Mammary epithelial cell (primary cell): ENCODE measurements at regions not wholly inside any gene's neighbourhood (a gene's known extent, or its start where the extent isn't known, plus 50 kb on each side); places are given as distances from the start of the nearest gene placed in this dataset.

Experiments
- EZH2 ChIP-seq: IDR thresholded peaks from 2 replicates; pipeline ENCODE4 v1.6.1; 2012; ENCODE audit warnings: low read length, inconsistent platforms, borderline replicate concordance
- TF ChIP-seq, protein P1 (sequence below), 2 donors: IDR thresholded peaks in 1 of 2; conservative IDR thresholded peaks in 1 of 2; 2 replicates each; pipeline ENCODE4 v1.5.1; 2011 to 2012; ENCODE audit warnings: inconsistent platforms in 2 of 2, low read length in 2 of 2, mild to moderate bottlenecking in 2 of 2, control low read depth in 1 of 2, low read depth in 1 of 2; ENCODE audit not compliant: insufficient read depth in 1 of 2; ENCODE audit errors: extremely low read depth in 1 of 2

GRCh38 chr3:191624299-191624698 lies 163.3 kb downstream of the PYDC2 start:
- TF ChIP-seq, protein P1, sequence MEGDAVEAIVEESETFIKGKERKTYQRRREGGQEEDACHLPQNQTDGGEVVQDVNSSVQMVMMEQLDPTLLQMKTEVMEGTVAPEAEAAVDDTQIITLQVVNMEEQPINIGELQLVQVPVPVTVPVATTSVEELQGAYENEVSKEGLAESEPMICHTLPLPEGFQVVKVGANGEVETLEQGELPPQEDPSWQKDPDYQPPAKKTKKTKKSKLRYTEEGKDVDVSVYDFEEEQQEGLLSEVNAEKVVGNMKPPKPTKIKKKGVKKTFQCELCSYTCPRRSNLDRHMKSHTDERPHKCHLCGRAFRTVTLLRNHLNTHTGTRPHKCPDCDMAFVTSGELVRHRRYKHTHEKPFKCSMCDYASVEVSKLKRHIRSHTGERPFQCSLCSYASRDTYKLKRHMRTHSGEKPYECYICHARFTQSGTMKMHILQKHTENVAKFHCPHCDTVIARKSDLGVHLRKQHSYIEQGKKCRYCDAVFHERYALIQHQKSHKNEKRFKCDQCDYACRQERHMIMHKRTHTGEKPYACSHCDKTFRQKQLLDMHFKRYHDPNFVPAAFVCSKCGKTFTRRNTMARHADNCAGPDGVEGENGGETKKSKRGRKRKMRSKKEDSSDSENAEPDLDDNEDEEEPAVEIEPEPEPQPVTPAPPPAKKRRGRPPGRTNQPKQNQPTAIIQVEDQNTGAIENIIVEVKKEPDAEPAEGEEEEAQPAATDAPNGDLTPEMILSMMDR (conservative IDR thresholded peaks at IDR 0.05 in 1 of 2, IDR thresholded peaks at IDR 0.05 in 1 of 2; ENCODE audit: extremely low read depth in 1 of 2, insufficient read depth in 1 of 2, low read depth in 1 of 2, low read length in 2 of 2) = no peak
- no peak for TF ChIP-seq EZH2
